Fibroblast of gingiva (primary cell): ENCODE measurements at regions not wholly inside any gene's neighbourhood (a gene's known extent, or its start where the extent isn't known, plus 50 kb on each side); places are given as distances from the start of the nearest gene placed in this dataset.
"Not testable (repeated sequence)": the region's sequence is repeated elsewhere in the genome, so short reads cannot be mapped to it uniquely, and the experiment has no call there.

Source experiments
- DNase-seq: peaks from one replicate; pipeline ENCODE4 v3.0.0-alpha.2; 2011; ENCODE audit warnings: low read depth

- no peak for DNase-seq
Measured at GRCh38 chr1:95520390-95520789, 286.4 kb downstream of the RWDD3 start.

- DNase-seq, result no peak
Measured at GRCh38 chr1:95532335-95532734, 298.3 kb downstream of the RWDD3 start.

GRCh38 chr1:95534985-95535384 is 301.0 kb downstream of the RWDD3 start:
- DNase-seq, result no peak

GRCh38 chr1:95535614-95536013 is 301.6 kb downstream of the RWDD3 start:
- DNase-seq, result no peak

GRCh38 chr1:95536501-95536900 is 302.5 kb downstream of the RWDD3 start:
- DNase-seq, result no peak

- DNase-seq, result no peak
Measured at GRCh38 chr1:95537176-95537575, 303.2 kb downstream of the RWDD3 start.

GRCh38 chr1:95538242-95538641 is 304.2 kb downstream of the RWDD3 start:
- DNase-seq, result not testable (repeated sequence)

GRCh38 chr1:95542936-95543335 is 308.9 kb downstream of the RWDD3 start:
- DNase-seq, result no peak

- DNase-seq, result no peak
Measured at GRCh38 chr1:95547005-95547404, 313.0 kb downstream of the RWDD3 start.

- no peak for DNase-seq
Measured at GRCh38 chr1:95548211-95548610, 314.2 kb downstream of the RWDD3 start.

GRCh38 chr1:95551201-95551600 is 317.2 kb downstream of the RWDD3 start:
- no peak for DNase-seq

GRCh38 chr1:95553595-95553994 is 319.6 kb downstream of the RWDD3 start:
- DNase-seq, result no peak

- no peak for DNase-seq
Measured at GRCh38 chr1:95554408-95554807, 320.4 kb downstream of the RWDD3 start.

GRCh38 chr1:95558791-95559190 is 324.8 kb downstream of the RWDD3 start:
- no peak for DNase-seq

- DNase-seq, result no peak
Measured at GRCh38 chr1:95561346-95561745, 327.3 kb downstream of the RWDD3 start.

- DNase-seq, result no peak
Measured at GRCh38 chr1:95562230-95562629, 328.2 kb downstream of the RWDD3 start.

GRCh38 chr1:95572002-95572401 is 338.0 kb downstream of the RWDD3 start:
- DNase-seq, result no peak

- no peak for DNase-seq
Measured at GRCh38 chr1:95572962-95573361, 339.0 kb downstream of the RWDD3 start.

GRCh38 chr1:95575291-95575690 is 341.3 kb downstream of the RWDD3 start:
- DNase-seq, result no peak

GRCh38 chr1:95578462-95578861 is 344.5 kb downstream of the RWDD3 start:
- DNase-seq, result no peak

- DNase-seq, result no peak
Measured at GRCh38 chr1:95582191-95582590, 348.2 kb downstream of the RWDD3 start.

GRCh38 chr1:95582746-95583145 is 348.7 kb downstream of the RWDD3 start:
- no peak for DNase-seq

- DNase-seq, result no peak
Measured at GRCh38 chr1:95583661-95584210, 349.7 kb downstream of the RWDD3 start.

GRCh38 chr1:95584315-95584714 is 350.3 kb downstream of the RWDD3 start:
- no peak for DNase-seq

- no peak for DNase-seq
Measured at GRCh38 chr1:95604771-95605170, 370.8 kb downstream of the RWDD3 start.
